Kidney tubule cell (primary cell): ENCODE measurements at regions not wholly inside any gene's neighbourhood (a gene's known extent, or its start where the extent isn't known, plus 50 kb on each side); places are given as distances from the start of the nearest gene placed in this dataset.
A peak's percentile ranks its signal among the peaks of the same experiment; 100 is the strongest.
"Not testable (repeated sequence)": the region's sequence is repeated elsewhere in the genome, so short reads cannot be mapped to it uniquely, and the experiment has no call there.

ENCODE experiments used
- DNase-seq: peaks from one replicate; pipeline ENCODE4 v3.0.0-alpha.2; 2018; ENCODE audit warnings: low spot score

DNA sequence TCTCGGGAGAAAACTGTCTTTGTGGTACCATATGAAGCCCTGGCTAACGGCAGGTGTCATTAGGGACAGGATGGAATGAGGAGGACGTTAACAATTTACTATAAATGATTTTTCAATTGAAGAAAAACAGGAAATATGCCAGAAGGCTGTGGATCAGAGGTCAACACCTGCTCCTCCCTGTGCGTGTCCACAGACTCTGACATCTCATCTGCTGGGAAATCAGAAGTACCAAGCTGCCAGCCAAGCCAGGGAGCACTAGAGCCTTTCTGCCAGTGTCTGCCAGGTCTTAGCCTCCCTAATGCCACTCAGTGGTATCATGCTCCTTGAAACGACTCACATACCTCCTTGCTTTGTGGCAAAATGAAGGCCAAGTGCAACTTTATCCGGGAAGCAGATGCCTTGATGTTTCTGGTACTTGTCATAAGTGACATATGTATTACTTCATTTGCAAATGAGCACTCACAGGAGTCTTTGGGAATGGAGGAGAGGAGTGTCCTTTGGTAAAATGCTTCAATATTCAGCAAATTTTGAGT is 541.1 kb downstream of the SATB2 start:
- DNase-seq, result no peak

- DNase-seq, result peak; percentile 17
These were observed 544.2 kb downstream of the SATB2 start for GRCh38 chr2:198913394-198914152.

GRCh38 chr2:198909525-198910267 is 548.0 kb downstream of the SATB2 start:
- no peak for DNase-seq

GRCh38 chr2:198905881-198906612 is 551.7 kb downstream of the SATB2 start:
- DNase-seq, result no peak

DNA sequence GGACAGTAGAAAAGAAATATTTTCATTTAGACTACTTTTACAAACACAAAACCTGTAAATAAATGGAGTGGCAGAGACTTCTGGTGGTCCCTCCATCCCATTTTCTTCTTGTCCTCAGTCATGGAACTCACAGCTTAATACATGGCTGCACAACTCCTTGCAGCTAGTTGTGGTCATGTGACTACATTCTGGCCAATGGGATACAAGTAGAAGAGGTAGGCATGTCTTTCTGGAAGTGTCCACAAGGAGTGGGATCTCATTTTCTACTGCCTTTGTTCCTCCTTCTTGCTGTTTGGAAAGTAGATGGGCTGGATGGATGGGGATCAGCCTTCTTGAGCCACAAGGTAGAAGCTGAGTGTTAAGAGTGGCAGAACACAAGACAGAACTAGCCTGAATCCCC is 555.8 kb downstream of the SATB2 start:
- no peak for DNase-seq

DNA sequence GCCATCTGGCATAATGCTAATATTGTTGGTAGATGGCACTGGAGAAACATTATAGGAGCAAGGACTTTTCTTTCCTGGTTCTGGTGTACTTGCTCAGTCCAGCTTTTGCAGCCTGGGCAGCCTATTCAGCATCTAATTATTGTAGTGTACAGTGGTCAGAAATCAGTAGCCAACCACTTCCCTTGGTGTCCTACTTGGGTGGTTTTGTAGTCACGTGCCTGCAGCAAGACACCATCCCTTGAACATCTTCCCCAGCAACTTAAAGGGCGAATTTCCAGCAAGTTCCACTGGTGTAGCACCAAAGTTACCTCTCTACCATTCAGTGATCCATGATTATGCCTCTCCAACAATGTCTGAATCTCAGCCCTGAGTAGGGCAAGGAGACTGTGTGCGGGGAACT is 557.6 kb downstream of the SATB2 start:
- no peak for DNase-seq

- no peak for DNase-seq
These were observed 567.2 kb downstream of the SATB2 start for GRCh38 chr2:198890490-198890889.

DNA sequence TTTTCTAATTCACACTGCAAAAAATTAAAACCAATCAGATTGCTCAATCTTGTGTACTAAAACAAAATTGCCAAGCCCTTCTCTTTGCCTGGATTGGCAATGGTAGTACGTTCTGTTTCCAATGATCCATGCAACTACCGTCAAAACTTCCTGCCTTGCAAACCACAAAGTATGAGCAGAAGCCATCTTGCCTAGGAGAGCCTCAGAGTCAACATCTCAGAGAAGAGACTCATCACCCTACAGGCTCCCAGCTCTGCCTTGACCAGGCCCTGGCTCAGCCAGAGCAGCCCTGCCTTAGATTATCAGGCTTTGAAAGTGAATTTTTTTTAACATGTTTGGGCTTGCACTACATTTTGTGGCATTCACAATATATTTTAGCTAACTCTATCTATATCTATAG is 574.1 kb downstream of the SATB2 start:
- no peak for DNase-seq

- DNase-seq, result no peak
These were observed 576.8 kb downstream of the SATB2 start for GRCh38 chr2:198880986-198881385.

DNA sequence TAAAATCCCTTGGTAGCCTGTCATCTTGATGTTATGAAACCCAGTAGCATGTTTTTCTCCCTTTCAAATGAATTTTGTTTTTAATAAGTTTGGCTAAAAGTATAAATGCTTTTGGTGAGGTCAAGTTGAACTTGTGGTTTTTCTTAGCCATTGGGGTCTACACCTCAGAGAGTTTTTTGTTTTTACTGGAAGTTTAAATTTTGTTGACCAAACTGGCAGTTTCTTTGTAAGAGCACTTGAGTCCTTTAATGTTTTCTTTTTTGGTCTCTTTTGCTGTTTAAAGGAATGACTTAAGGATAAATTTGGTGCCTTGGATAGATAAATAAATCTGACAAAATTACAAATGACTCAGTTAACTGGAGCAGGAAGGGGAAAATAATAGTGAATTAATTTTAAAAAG is 577.3 kb downstream of the SATB2 start:
- no peak for DNase-seq

DNA sequence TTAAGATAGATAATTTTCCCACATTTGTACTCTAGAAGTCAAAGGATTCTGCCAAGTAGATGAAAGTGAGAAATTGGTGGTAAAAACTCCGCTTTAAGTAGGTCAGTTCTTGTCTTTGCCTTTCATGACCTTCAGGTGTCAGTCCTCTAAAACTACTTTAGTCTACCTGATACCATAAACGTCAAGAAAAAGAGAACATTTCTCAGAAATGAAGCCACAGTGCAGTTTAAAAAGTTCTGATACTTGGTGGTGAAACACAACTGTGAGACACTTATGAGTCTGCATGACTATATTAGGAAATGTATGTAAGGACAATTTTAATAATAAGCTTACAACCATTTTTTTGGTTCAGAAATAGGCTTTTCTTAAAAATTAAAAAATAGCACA is 583.3 kb downstream of the SATB2 start:
- DNase-seq, result no peak

DNA sequence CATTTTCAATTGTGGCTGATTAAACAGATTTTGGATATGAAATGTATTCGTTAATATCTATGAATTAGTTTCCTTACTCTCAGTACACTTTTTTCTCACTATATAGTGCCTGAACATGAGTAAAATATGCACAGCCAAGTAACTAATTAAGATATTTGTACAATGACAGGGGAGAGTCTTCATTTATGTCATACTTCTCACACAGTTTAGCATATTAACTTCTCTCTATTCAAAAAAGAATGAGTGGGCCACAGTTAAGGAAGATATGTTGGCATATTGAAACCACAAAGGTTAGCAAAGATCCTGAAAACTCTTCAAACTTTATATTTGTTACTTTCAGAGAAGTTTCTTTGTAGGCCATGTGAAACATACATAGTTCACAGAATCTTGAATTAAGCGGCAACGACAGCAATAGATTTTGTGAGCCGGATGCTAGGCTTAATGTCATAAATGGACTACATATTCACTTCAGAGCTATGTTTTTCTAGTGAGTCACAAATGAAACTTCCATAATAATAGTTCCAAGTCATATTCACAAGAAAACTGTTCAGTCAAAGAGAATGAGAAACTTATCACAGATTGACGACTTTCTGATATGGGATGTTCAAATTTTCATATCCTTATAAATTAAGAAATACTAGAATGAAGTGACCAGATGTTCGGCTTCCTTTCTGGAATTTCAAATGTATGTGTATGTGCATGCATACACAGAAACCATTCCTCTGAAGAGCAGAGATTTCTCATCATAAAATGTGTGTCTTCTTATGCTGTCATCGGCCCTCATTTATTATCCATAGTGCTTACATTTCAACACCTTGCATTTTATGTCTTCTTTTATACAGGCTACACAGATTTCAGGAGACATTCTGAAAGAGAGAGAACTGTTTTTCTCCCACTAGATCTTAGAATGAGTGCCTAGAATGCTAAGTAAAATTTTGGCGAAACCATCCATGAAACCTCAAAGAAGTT is 584.0 kb downstream of the SATB2 start:
- DNase-seq, result no peak

GRCh38 chr2:198863655-198864054 is 594.1 kb downstream of the SATB2 start:
- DNase-seq, result no peak

GRCh38 chr2:198861080-198861479 is 596.7 kb downstream of the SATB2 start:
- DNase-seq, result no peak

DNA sequence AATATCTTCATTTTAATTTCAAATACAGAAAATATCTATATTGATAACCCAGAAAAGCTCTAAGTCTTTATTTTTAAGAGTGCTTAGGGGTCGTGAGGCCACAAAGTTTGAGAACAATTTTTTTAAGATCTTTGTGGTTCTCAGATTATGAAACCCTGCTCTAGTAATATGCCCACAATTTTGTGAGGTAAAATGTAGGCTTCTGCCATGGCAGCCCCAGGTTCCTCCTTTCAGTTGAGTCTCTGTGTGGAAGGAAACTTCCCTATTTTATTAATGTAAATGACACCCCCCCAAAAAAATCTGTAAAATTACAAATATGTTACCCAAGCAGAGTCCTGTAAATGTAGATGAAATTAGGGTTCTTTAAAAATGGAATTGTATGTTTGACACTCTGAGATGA is 600.5 kb downstream of the SATB2 start:
- DNase-seq, result no peak

DNA sequence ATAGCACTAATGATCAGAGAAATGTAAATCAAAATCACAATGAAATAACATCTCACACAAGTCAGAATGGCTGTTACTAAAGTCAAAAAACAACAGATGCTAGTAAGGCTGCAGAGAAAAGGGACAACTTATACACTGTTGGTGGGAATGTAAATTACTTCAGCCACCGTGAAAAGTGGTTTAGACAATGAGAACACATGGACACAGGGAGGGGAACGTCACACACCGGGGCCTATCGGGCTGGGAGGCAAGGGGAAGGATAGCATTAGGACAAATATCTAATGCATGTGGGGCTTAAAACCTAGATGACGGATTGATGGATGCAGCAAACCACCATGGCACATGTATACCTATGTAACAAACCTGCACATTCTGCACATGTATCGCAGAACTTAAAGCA is 602.0 kb downstream of the SATB2 start:
- not testable (repeated sequence) for DNase-seq

- DNase-seq, result no peak
These were observed 605.5 kb downstream of the SATB2 start for GRCh38 chr2:198852248-198852647.

GRCh38 chr2:198825534-198825933 is 632.2 kb downstream of the SATB2 start:
- DNase-seq, result no peak

DNA sequence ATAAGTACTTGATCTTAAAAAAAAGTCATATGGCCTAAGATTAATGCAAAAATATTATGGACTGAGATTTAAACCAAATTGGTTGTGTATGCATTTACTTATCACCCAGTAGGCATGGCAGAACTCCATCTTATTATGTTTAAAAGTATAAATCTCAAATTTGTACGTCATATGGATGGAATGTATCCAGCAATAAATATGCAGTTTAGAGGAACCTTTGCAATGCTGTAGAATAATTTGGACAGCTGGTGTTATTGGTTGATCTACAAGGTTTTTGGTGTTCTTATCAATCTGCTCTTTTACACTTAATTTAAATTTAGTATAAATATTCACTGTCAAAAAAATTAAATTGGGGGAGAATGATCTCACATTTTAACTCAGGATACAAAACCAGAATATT is 640.2 kb downstream of the SATB2 start:
- DNase-seq, result no peak

DNA sequence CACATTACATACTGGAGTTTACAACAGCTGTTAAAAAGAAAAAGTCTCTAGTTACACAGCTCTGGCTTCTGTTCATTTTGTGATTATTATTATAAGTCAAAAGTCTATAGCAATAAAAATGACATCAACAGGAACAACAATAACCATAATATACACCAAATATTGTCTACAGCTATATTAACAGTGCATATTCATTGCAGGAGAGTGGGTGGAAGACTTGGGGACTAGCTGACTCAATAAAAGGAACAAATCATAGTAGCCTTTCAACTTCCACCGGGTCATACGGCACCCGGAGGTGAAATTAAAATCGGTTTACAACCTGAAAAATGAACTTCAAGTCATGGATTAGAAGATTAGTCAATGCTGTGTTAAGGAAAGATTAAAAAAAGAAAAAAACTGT is 642.1 kb downstream of the SATB2 start:
- no peak for DNase-seq

DNA sequence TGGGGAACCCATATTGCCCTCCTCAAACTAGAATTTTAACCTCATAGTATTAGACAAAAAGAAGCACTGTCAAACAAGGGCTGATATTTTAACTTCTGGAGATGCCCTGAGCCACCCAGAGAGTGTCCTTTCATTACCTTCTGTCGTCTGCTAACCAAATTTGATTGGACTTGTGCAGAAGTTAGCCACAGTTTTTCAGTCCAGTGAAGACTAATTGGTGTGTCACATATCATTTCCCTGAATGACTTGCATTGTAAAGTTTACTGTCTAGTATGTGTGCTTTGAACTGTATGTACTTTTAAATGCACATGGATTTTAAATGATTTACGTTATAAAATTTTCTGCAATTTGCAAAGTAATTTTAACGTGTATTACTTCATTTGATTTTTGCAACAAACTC is 646.5 kb downstream of the SATB2 start:
- DNase-seq, result no peak

DNA sequence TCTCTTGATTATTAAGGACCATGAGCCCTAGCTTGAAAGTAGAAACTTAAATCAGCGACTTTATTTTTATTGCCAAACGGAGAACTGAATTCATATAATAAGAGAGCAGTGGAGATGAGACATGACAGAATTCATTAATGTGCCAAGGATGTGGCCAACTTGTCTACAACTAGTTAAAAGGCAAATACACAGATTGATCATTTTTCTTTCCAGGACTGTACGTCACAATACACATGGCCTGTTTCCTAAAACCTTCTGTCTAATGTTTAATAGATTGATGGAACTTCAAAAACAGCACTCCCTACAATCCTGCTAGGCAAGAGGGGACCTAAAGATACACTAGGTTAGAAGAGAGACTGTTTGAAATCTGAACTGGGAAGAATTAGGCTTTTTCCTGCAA is 647.8 kb downstream of the SATB2 start:
- DNase-seq, result no peak
